HG02759 (cell line): ENCODE measurements at regions not wholly inside any gene's neighbourhood (a gene's known extent, or its start where the extent isn't known, plus 50 kb on each side); places are given as distances from the start of the nearest gene placed in this dataset.

Experiments used
- ATAC-seq: cut with Tn5 transposase; IDR thresholded peaks from one replicate; pipeline ENCODE4 v1.9.1; 2021; ENCODE audit warnings: mild to moderate bottlenecking, moderate library complexity; ENCODE audit not compliant: unreplicated experiment

- ATAC-seq, result no peak
Observed at GRCh38 chr3:88918841-88919240, 188.6 kb upstream of the EPHA3 start.

- ATAC-seq, result no peak
Observed at GRCh38 chr3:88921986-88922385, 185.4 kb upstream of the EPHA3 start.

GRCh38 chr3:88926221-88926620 lies 181.2 kb upstream of the EPHA3 start:
- no peak for ATAC-seq

GRCh38 chr3:88930611-88931010 lies 176.8 kb upstream of the EPHA3 start:
- no peak for ATAC-seq

GRCh38 chr3:88936831-88937230 lies 170.6 kb upstream of the EPHA3 start:
- ATAC-seq, result no peak

GRCh38 chr3:88940296-88940695 lies 167.1 kb upstream of the EPHA3 start:
- ATAC-seq, result no peak

GRCh38 chr3:88947013-88947412 lies 160.4 kb upstream of the EPHA3 start:
- no peak for ATAC-seq

GRCh38 chr3:88954853-88955252 lies 152.6 kb upstream of the EPHA3 start:
- ATAC-seq, result no peak

- no peak for ATAC-seq
Observed at GRCh38 chr3:88955274-88955673, 152.1 kb upstream of the EPHA3 start.

GRCh38 chr3:88957711-88958439 lies 149.5 kb upstream of the EPHA3 start:
- no peak for ATAC-seq

GRCh38 chr3:88960019-88960418 lies 147.4 kb upstream of the EPHA3 start:
- no peak for ATAC-seq

GRCh38 chr3:88963003-88963402 lies 144.4 kb upstream of the EPHA3 start:
- ATAC-seq, result no peak

GRCh38 chr3:88979760-88980159 lies 127.7 kb upstream of the EPHA3 start:
- ATAC-seq, result no peak

- ATAC-seq, result no peak
Observed at GRCh38 chr3:88983458-88983857, 124.0 kb upstream of the EPHA3 start.

- no peak for ATAC-seq
Observed at GRCh38 chr3:88984256-88984655, 123.2 kb upstream of the EPHA3 start.

GRCh38 chr3:88984832-88985231 lies 122.6 kb upstream of the EPHA3 start:
- no peak for ATAC-seq

- ATAC-seq, result no peak
Observed at GRCh38 chr3:88985491-88985890, 121.9 kb upstream of the EPHA3 start.

GRCh38 chr3:88986834-88987233 lies 120.6 kb upstream of the EPHA3 start:
- no peak for ATAC-seq

- no peak for ATAC-seq
Observed at GRCh38 chr3:88987776-88988175, 119.6 kb upstream of the EPHA3 start.

- no peak for ATAC-seq
Observed at GRCh38 chr3:88988906-88989305, 118.5 kb upstream of the EPHA3 start.

- no peak for ATAC-seq
Observed at GRCh38 chr3:88991496-88991895, 115.9 kb upstream of the EPHA3 start.

- no peak for ATAC-seq
Observed at GRCh38 chr3:88996691-88997090, 110.7 kb upstream of the EPHA3 start.

- no peak for ATAC-seq
Observed at GRCh38 chr3:88997260-88997659, 110.2 kb upstream of the EPHA3 start.
